ENCODE measurements at regions not wholly inside any gene's neighbourhood (a gene's known extent, or its start where the extent isn't known, plus 50 kb on each side); places are given as distances from the start of the nearest gene placed in this dataset.
A peak's percentile ranks its signal among the peaks of the same experiment; 100 is the strongest.

- TF ChIP-seq CTCF (IDR thresholded peaks at IDR 0.05; ENCODE audit: poor library complexity, severe bottlenecking), result peak; percentile 85
- no peak for TF ChIP-seq EZH2 (IDR thresholded peaks at IDR 0.05; ENCODE audit: borderline replicate concordance, insufficient read depth, low read length, poor library complexity, severe bottlenecking)
- no peak for TF ChIP-seq REST (IDR thresholded peaks at IDR 0.05; ENCODE audit: borderline replicate concordance)
- no peak for TF ChIP-seq POLR2AphosphoS5 (IDR thresholded peaks at IDR 0.05)
- TF ChIP-seq SMC3 (conservative IDR thresholded peaks at IDR 0.05; ENCODE audit: poor library complexity), result peak; percentile 93
- TF ChIP-seq RAD21 (conservative IDR thresholded peaks at IDR 0.05), result peak; percentile 92
- no peak for TF ChIP-seq EP300 (conservative IDR thresholded peaks at IDR 0.05; ENCODE audit: poor library complexity, severe bottlenecking)
- TF ChIP-seq TAF1 (IDR thresholded peaks at IDR 0.05; ENCODE audit: low read depth), result no peak
Observed at GRCh38 chrX:69222103-69223090, 57.1 kb upstream of the PJA1 start.
